ENCODE measurements at regions not wholly inside any gene's neighbourhood (a gene's known extent, or its start where the extent isn't known, plus 50 kb on each side); places are given as distances from the start of the nearest gene placed in this dataset.

DNA sequence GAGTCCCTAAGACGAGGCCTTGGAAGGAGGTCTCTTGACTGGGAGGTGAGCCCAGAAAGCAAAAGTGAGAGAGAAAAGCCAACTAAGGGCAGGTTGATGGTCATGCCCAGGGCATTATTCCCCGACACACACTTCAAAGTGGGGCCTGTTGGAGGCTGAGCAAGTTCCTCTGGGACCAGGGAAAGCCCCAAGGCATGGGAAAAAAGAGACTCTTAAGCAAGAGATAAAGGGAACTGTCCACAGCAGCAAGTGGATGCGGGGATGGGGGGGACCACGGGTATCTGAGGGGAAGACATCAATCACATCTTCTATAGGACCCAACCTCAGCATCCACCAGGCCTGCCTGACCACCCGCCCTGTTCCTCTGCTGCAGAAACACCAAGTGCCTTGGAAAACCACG is 119.9 kb upstream of the MAFB start (continued):
- TF ChIP-seq, protein P1, sequence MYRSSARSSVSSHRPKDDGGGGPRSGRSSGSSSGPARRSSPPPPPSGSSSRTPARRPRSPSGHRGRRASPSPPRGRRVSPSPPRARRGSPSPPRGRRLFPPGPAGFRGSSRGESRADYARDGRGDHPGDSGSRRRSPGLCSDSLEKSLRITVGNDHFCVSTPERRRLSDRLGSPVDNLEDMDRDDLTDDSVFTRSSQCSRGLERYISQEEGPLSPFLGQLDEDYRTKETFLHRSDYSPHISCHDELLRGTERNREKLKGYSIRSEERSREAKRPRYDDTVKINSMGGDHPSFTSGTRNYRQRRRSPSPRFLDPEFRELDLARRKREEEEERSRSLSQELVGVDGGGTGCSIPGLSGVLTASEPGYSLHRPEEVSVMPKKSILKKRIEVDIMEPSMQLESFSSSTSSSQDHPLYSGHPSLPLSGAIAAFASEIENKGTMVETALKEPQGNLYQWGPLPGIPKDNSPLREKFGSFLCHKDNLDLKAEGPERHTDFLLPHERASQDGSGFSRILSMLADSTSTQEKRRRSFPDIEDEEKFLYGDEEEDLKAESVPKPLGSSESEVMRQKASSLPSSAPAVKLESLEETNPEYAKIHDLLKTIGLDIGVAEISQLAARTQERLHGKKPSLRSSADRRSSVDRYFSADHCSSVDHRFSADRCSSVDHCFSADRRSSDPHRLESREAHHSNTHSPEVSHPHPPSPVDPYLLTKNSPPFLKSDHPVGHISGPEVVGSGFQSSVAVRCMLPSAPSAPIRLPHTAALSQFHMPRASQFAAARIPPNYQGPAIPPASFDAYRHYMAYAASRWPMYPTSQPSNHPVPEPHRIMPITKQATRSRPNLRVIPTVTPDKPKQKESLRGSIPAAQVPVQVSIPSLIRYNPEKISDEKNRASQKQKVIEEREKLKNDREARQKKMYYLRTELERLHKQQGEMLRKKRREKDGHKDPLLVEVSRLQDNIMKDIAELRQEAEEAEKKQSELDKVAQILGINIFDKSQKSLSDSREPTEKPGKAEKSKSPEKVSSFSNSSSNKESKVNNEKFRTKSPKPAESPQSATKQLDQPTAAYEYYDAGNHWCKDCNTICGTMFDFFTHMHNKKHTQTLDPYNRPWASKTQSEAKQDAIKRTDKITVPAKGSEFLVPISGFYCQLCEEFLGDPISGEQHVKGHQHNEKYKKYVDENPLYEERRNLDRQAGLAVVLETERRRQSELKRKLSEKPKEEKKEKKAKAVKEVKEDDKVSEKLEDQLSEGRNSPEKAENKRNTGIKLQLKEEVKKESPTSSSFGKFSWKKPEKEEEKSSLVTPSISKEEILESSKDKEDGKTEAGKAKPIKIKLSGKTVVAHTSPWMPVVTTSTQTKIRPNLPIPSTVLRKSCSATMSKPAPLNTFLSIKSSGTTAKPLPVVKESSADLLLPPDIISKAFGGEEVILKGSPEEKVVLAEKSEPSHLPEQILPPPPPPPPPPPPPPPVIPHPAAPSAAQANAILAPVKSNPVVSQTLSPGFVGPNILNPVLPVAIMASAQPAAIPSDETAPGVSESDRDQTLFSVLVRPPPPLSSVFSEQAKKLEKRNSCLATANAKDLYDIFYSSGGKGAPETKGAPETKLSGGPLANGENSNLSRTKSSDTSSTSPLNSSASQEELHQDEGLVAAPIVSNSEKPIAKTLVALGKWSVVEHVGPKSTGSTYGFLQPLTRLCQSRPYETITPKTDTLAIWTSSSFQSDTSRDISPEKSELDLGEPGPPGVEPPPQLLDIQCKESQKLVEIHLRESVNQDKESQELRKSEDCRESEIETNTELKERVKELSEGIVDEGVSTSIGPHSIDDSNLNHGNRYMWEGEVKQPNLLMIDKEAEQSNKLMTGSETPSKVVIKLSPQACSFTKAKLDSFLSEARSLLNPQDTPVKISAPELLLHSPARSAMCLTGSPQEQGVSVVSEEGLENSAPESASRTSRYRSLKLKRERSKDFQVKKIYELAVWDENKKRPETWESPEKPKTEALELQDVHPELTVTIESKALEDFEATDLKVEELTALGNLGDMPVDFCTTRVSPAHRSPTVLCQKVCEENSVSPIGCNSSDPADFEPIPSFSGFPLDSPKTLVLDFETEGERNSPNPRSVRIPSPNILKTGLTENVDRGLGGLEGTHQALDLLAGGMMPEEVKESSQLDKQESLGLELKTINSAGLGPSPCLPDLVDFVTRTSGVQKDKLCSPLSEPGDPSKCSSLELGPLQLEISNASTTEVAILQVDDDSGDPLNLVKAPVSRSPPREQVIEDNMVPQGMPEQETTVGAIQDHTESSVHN (CRISPR knock-in tag; IDR thresholded peaks at IDR 0.05), result no peak
- TF ChIP-seq SKI (IDR thresholded peaks at IDR 0.05; ENCODE audit: partially characterized antibody) (no peak), ZNF547 (CRISPR knock-in tag; IDR thresholded peaks at IDR 0.05) (no peak), MLXIP (CRISPR knock-in tag; IDR thresholded peaks at IDR 0.05; ENCODE audit: borderline replicate concordance) (no peak)
- TF ChIP-seq, protein P2, sequence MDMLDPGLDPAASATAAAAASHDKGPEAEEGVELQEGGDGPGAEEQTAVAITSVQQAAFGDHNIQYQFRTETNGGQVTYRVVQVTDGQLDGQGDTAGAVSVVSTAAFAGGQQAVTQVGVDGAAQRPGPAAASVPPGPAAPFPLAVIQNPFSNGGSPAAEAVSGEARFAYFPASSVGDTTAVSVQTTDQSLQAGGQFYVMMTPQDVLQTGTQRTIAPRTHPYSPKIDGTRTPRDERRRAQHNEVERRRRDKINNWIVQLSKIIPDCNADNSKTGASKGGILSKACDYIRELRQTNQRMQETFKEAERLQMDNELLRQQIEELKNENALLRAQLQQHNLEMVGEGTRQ (IDR thresholded peaks at IDR 0.05; ENCODE audit: low read depth, low read length), result no peak
- TF ChIP-seq, protein P2 (CRISPR knock-in tag; IDR thresholded peaks at IDR 0.05; ENCODE audit: borderline replicate concordance), result no peak
- TF ChIP-seq, protein P3, sequence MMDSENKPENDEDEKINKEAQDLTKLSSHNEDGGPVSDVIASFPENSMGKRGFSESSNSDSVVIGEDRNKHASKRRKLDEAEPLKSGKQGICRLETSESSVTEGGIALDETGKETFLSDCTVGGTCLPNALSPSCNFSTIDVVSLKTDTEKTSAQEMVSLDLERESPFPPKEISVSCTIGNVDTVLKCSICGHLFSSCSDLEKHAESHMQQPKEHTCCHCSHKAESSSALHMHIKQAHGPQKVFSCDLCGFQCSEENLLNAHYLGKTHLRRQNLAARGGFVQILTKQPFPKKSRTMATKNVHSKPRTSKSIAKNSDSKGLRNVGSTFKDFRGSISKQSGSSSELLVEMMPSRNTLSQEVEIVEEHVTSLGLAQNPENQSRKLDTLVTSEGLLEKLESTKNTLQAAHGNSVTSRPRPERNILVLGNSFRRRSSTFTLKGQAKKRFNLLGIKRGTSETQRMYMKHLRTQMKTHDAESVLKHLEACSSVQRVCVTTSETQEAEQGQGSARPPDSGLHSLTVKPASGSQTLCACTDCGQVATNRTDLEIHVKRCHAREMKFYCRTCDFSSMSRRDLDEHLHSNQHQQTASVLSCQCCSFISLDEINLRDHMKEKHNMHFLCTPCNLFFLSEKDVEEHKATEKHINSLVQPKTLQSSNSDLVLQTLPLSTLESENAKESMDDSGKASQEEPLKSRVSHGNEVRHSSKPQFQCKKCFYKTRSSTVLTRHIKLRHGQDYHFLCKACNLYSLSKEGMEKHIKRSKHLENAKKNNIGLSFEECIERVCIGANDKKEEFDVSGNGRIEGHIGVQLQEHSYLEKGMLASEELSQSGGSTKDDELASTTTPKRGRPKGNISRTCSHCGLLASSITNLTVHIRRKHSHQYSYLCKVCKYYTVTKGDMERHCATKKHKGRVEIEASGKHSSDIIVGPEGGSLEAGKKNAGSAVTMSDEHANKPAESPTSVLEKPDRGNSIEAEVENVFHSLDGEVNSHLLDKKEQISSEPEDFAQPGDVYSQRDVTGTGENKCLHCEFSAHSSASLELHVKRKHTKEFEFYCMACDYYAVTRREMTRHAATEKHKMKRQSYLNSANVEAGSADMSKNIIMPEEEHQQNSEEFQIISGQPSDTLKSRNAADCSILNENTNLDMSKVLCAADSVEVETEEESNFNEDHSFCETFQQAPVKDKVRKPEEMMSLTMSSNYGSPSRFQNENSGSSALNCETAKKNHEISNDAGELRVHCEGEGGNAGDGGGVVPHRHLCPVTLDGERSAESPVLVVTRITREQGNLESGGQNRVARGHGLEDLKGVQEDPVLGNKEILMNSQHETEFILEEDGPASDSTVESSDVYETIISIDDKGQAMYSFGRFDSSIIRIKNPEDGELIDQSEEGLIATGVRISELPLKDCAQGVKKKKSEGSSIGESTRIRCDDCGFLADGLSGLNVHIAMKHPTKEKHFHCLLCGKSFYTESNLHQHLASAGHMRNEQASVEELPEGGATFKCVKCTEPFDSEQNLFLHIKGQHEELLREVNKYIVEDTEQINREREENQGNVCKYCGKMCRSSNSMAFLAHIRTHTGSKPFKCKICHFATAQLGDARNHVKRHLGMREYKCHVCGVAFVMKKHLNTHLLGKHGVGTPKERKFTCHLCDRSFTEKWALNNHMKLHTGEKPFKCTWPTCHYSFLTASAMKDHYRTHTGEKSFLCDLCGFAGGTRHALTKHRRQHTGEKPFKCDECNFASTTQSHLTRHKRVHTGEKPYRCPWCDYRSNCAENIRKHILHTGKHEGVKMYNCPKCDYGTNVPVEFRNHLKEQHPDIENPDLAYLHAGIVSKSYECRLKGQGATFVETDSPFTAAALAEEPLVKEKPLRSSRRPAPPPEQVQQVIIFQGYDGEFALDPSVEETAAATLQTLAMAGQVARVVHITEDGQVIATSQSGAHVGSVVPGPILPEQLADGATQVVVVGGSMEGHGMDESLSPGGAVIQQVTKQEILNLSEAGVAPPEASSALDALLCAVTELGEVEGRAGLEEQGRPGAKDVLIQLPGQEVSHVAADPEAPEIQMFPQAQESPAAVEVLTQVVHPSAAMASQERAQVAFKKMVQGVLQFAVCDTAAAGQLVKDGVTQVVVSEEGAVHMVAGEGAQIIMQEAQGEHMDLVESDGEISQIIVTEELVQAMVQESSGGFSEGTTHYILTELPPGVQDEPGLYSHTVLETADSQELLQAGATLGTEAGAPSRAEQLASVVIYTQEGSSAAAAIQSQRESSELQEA (CRISPR knock-in tag; IDR thresholded peaks at IDR 0.05; ENCODE audit: not compliant biosample characterization), result no peak
